ENCODE measurements at regions not wholly inside any gene's neighbourhood (a gene's known extent, or its start where the extent isn't known, plus 50 kb on each side); places are given as distances from the start of the nearest gene placed in this dataset.
"Not testable (repeated sequence)": the region's sequence is repeated elsewhere in the genome, so short reads cannot be mapped to it uniquely, and the experiment has no call there.

GRCh38 chr4:189784651-189785050 is 156.0 kb upstream of the FRG1 start:
- Mint-ChIP-seq H3K4me1 (no peaks in the 10 kb centered on the region), H3K27me3 (no peaks in the 10 kb centered on the region), H3K4me3 (no peak overlapping the region), H3K9me3 (no peaks in the 10 kb centered on the region), H3K36me3 (ENCODE audit: low read depth) (no peaks in the 10 kb centered on the region), H3K27ac (no peak overlapping the region)
- intact Hi-C loops (cut with micrococcal nuclease): no loop called here
- no peak for DNase-seq

GRCh38 chr4:189785257-189785656 is 155.4 kb upstream of the FRG1 start:
- no peak overlapping the region for H3K4me3 Mint-ChIP-seq
- no peaks in the 10 kb centered on the region for H3K4me1 Mint-ChIP-seq
- DNase-seq: no peak
- intact Hi-C loops (cut with micrococcal nuclease): no loop called here
- no peaks in the 10 kb centered on the region for H3K27me3 Mint-ChIP-seq
- no peak overlapping the region for H3K27ac Mint-ChIP-seq
- no peaks in the 10 kb centered on the region for H3K36me3 Mint-ChIP-seq (ENCODE audit: low read depth)
- H3K9me3 Mint-ChIP-seq: no peaks in the 10 kb centered on the region

GRCh38 chr4:189786447-189786846 is 154.2 kb upstream of the FRG1 start:
- intact Hi-C loops (cut with micrococcal nuclease): no loop called here
- H3K4me1 Mint-ChIP-seq: no peaks in the 10 kb centered on the region
- no peaks in the 10 kb centered on the region for H3K9me3 Mint-ChIP-seq
- H3K36me3 Mint-ChIP-seq (ENCODE audit: low read depth): no peaks in the 10 kb centered on the region
- no peak overlapping the region for H3K27ac Mint-ChIP-seq
- no peak for DNase-seq
- no peak overlapping the region for H3K4me3 Mint-ChIP-seq
- H3K27me3 Mint-ChIP-seq: no peaks in the 10 kb centered on the region

GRCh38 chr4:189787216-189788031 is 153.2 kb upstream of the FRG1 start:
- Mint-ChIP-seq H3K27ac (no peak overlapping the region), H3K9me3 (no peaks in the 10 kb centered on the region), H3K4me3 (no peak overlapping the region), H3K27me3 (no peaks in the 10 kb centered on the region), H3K4me1 (no peaks in the 10 kb centered on the region), H3K36me3 (ENCODE audit: low read depth) (no peaks in the 10 kb centered on the region)
- intact Hi-C loops (cut with micrococcal nuclease): no loop called here
- DNase-seq: no peak

GRCh38 chr4:189792924-189793618 is 147.6 kb upstream of the FRG1 start:
- Mint-ChIP-seq H3K27me3 (no peaks in the 10 kb centered on the region), H3K4me3 (no peak overlapping the region)

GRCh38 chr4:189800545-189801088 is 140.1 kb upstream of the FRG1 start:
- no peaks in the 10 kb centered on the region for H3K36me3 Mint-ChIP-seq (ENCODE audit: low read depth)
- no peaks in the 10 kb centered on the region for H3K4me1 Mint-ChIP-seq
- intact Hi-C loops (cut with micrococcal nuclease): no loop called here
- H3K9me3 Mint-ChIP-seq: peaks cover 4% of the 10 kb centered on the region
- H3K27ac Mint-ChIP-seq: no peak overlapping the region
- no peaks in the 10 kb centered on the region for H3K27me3 Mint-ChIP-seq
- H3K4me3 Mint-ChIP-seq: no peak overlapping the region
- no peak for DNase-seq

More at GRCh38 chr4:189792924-189793618, 147.6 kb upstream of the FRG1 start:
- Mint-ChIP-seq H3K4me1 (peaks cover 4% of the 10 kb centered on the region), H3K36me3 (ENCODE audit: low read depth) (no peaks in the 10 kb centered on the region), H3K27ac (no peak overlapping the region), H3K9me3 (no peaks in the 10 kb centered on the region)
- intact Hi-C loops (cut with micrococcal nuclease): no loop called here
- DNase-seq: peak; percentile 88

GRCh38 chr4:189802884-189803283 is 137.8 kb upstream of the FRG1 start:
- intact Hi-C loops (cut with micrococcal nuclease): no loop called here
- Mint-ChIP-seq H3K27ac (no peak overlapping the region), H3K4me1 (no peaks in the 10 kb centered on the region), H3K4me3 (no peak overlapping the region), H3K27me3 (no peaks in the 10 kb centered on the region), H3K36me3 (ENCODE audit: low read depth) (no peaks in the 10 kb centered on the region), H3K9me3 (peaks cover 7% of the 10 kb centered on the region)
- DNase-seq: no peak

GRCh38 chr4:189804894-189805293 is 135.8 kb upstream of the FRG1 start:
- intact Hi-C loops (cut with micrococcal nuclease): no loop called here
- H3K36me3 Mint-ChIP-seq (ENCODE audit: low read depth): no peaks in the 10 kb centered on the region

GRCh38 chr4:189806506-189806905 is 134.2 kb upstream of the FRG1 start:
- Mint-ChIP-seq H3K4me3 (no peak overlapping the region), H3K4me1 (no peaks in the 10 kb centered on the region), H3K36me3 (ENCODE audit: low read depth) (no peaks in the 10 kb centered on the region), H3K9me3 (peaks cover 11% of the 10 kb centered on the region), H3K27ac (no peak overlapping the region), H3K27me3 (peaks cover 15% of the 10 kb centered on the region)
- intact Hi-C loops (cut with micrococcal nuclease): no loop called here
- DNase-seq: no peak

More at GRCh38 chr4:189804894-189805293, 135.8 kb upstream of the FRG1 start:
- no peak for DNase-seq
- Mint-ChIP-seq H3K27me3 (peaks cover 5% of the 10 kb centered on the region), H3K4me3 (no peak overlapping the region), H3K27ac (no peak overlapping the region), H3K4me1 (no peaks in the 10 kb centered on the region), H3K9me3 (peaks cover 10% of the 10 kb centered on the region)

GRCh38 chr4:189807031-189807430 is 133.6 kb upstream of the FRG1 start:
- H3K36me3 Mint-ChIP-seq (ENCODE audit: low read depth): no peaks in the 10 kb centered on the region
- DNase-seq: no peak
- H3K27ac Mint-ChIP-seq: no peak overlapping the region
- intact Hi-C loops (cut with micrococcal nuclease): no loop called here
- peaks cover 18% of the 10 kb centered on the region for H3K27me3 Mint-ChIP-seq
- peaks cover 11% of the 10 kb centered on the region for H3K9me3 Mint-ChIP-seq
- H3K4me3 Mint-ChIP-seq: no peak overlapping the region
- H3K4me1 Mint-ChIP-seq: no peaks in the 10 kb centered on the region

- Mint-ChIP-seq H3K27ac (no peak overlapping the region), H3K36me3 (ENCODE audit: low read depth) (no peaks in the 10 kb centered on the region), H3K27me3 (peaks cover 18% of the 10 kb centered on the region), H3K4me3 (no peak overlapping the region), H3K9me3 (peaks cover 11% of the 10 kb centered on the region), H3K4me1 (no peaks in the 10 kb centered on the region)
- DNase-seq: no peak
- intact Hi-C loops (cut with micrococcal nuclease): no loop called here
Measured at GRCh38 chr4:189809241-189809735, 131.4 kb upstream of the FRG1 start.

GRCh38 chr4:189809839-189810238 is 130.8 kb upstream of the FRG1 start:
- Mint-ChIP-seq H3K27me3 (peaks cover 18% of the 10 kb centered on the region), H3K4me1 (no peaks in the 10 kb centered on the region), H3K27ac (no peak overlapping the region), H3K36me3 (ENCODE audit: low read depth) (no peaks in the 10 kb centered on the region), H3K9me3 (peaks cover 11% of the 10 kb centered on the region), H3K4me3 (no peak overlapping the region)
- DNase-seq: no peak
- intact Hi-C loops (cut with micrococcal nuclease): no loop called here

- H3K9me3 Mint-ChIP-seq: peaks cover 11% of the 10 kb centered on the region
- H3K4me1 Mint-ChIP-seq; H3K27ac Mint-ChIP-seq; intact Hi-C loops (cut with micrococcal nuclease); DNase-seq; H3K36me3 Mint-ChIP-seq (ENCODE audit: low read depth): not testable (repeated sequence)
- peak overlapping the region; percentile 25 for H3K4me3 Mint-ChIP-seq
- H3K27me3 Mint-ChIP-seq: peaks cover 18% of the 10 kb centered on the region
Measured at GRCh38 chr4:189810318-189811181, 130.1 kb upstream of the FRG1 start.

Measured in activated CD4-positive, alpha-beta T cell treated with anti-CD3 and anti-CD28 coated beads, Interleukin-2, amount 10 ng/mL, durations not matched to agents 24 days and 14 days (primary cell).